H1 (cell line): ENCODE measurements at regions not wholly inside any gene's neighbourhood (a gene's known extent, or its start where the extent isn't known, plus 50 kb on each side); places are given as distances from the start of the nearest gene placed in this dataset.

Experiments used
- EGR1 ChIP-seq: IDR thresholded peaks from 2 replicates; pipeline ENCODE4 v1.6.1; 2011; ENCODE audit warnings: low read depth, low read length, borderline replicate concordance
- RFX5 ChIP-seq: IDR thresholded peaks from 2 replicates; pipeline ENCODE4 v1.6.1; 2011; ENCODE audit warnings: low read depth, low read length, improper control_type of control experiment, borderline replicate concordance

DNA sequence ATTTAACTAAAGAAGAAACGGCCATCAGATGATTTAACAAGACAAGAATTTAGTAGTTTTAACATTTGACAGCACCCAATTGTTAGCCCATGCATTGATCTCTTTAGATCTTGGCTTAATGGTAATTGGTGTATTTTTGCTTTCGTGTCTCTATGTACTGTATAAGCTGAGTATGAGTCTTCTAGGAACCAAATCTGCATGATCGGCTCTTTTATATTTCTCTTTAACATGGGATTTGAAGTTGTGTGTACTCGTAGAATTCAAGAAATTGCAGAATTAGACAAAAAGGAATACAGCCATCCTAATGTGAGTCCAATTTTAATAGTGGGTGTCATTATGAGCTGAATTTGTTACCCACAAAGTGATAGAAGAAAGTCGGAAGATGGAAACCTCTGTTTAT is 438.9 kb upstream of the WWC1 start (continued):
- TF ChIP-seq RFX5, result no peak
- no peak for TF ChIP-seq EGR1
